GM12878 (cell line): ENCODE measurements at regions not wholly inside any gene's neighbourhood (a gene's known extent, or its start where the extent isn't known, plus 50 kb on each side); places are given as distances from the start of the nearest gene placed in this dataset.

ENCODE experiments used
- EP300 ChIP-seq, 2 experiments: fragments of 150-350 bp in 1 of 2; IDR thresholded peaks; 2 replicates each; pipeline ENCODE4 v1.6.1; 2011 to 2012; ENCODE audit warnings: low read depth in 2 of 2, low read length in 2 of 2, borderline replicate concordance in 1 of 2, improper control_type of control experiment in 1 of 2, inconsistent platforms in 1 of 2; ENCODE audit not compliant: control insufficient read depth in 1 of 2
- EZH2 ChIP-seq: IDR thresholded peaks from 2 replicates; pipeline ENCODE4 v1.6.1; 2012; ENCODE audit warnings: low read depth, mild to moderate bottlenecking, control low read depth, inconsistent platforms, low read length, borderline replicate concordance; ENCODE audit not compliant: control insufficient read depth
- NFIC ChIP-seq: IDR thresholded peaks from 2 replicates; pipeline ENCODE4 v1.6.1; 2012; ENCODE audit warnings: low read depth, mild to moderate bottlenecking, inconsistent platforms, low read length, moderate library complexity
- POLR2A ChIP-seq: IDR thresholded peaks from 2 replicates; pipeline ENCODE4 v1.6.1; 2011; ENCODE audit warnings: low read depth, mild to moderate bottlenecking, low read length
- RAD21 ChIP-seq: IDR thresholded peaks from 2 replicates; pipeline ENCODE4 v1.6.1; 2011; ENCODE audit warnings: mild to moderate bottlenecking, low read depth, low read length, moderate library complexity; ENCODE audit not compliant: insufficient read depth
- RAD51 ChIP-seq: fragments of 450-650 bp; IDR thresholded peaks from 2 replicates; pipeline ENCODE4 v1.6.1; 2016; ENCODE audit warnings: moderate library complexity, mild to moderate bottlenecking, inconsistent platforms
- TF ChIP-seq, protein P1 (sequence below), 3 experiments: IDR thresholded peaks in 2 of 3; conservative IDR thresholded peaks in 1 of 3; 2 replicates each; pipeline ENCODE4 v1.5.1; 2011; ENCODE audit warnings: low read depth in 3 of 3, low read length in 3 of 3, mild to moderate bottlenecking in 3 of 3, control low read depth in 2 of 3, moderate library complexity in 2 of 3, inconsistent platforms in 1 of 3, mixed read lengths in 1 of 3; ENCODE audit not compliant: control insufficient read depth in 2 of 3, insufficient read depth in 1 of 3; ENCODE audit errors: extremely low read depth in 1 of 3

DNA sequence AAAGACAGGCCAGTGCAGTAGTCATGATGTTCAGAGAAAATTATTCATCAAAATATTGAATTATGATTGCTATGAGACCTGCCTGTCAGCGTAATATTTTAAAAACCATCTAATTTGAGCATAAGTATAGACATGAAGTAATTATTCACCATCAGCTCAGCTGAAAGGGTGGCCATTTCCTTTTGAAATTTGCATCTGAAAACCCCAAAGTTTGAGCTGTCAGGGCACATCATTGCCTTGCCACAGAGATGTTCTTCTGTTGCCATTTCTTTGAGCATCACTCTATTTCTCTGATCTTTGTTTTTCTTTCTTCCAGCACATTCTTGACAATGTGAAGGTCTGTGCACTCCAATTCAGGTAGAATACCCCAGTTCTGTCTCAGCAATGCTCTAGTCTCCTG, 147.5 kb upstream of the RHOBTB1 start:
- TF ChIP-seq RAD21 (no peak), RAD51 (no peak), NFIC (no peak), EP300 (IDR thresholded peaks at IDR 0.05; ENCODE audit: borderline replicate concordance in 1 of 2, control insufficient read depth in 1 of 2, low read depth in 2 of 2, low read length in 2 of 2) (no peak), EZH2 (no peak), POLR2A (no peak)
- TF ChIP-seq, protein P1, sequence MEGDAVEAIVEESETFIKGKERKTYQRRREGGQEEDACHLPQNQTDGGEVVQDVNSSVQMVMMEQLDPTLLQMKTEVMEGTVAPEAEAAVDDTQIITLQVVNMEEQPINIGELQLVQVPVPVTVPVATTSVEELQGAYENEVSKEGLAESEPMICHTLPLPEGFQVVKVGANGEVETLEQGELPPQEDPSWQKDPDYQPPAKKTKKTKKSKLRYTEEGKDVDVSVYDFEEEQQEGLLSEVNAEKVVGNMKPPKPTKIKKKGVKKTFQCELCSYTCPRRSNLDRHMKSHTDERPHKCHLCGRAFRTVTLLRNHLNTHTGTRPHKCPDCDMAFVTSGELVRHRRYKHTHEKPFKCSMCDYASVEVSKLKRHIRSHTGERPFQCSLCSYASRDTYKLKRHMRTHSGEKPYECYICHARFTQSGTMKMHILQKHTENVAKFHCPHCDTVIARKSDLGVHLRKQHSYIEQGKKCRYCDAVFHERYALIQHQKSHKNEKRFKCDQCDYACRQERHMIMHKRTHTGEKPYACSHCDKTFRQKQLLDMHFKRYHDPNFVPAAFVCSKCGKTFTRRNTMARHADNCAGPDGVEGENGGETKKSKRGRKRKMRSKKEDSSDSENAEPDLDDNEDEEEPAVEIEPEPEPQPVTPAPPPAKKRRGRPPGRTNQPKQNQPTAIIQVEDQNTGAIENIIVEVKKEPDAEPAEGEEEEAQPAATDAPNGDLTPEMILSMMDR (IDR thresholded peaks at IDR 0.05 in 2 of 3, conservative IDR thresholded peaks at IDR 0.05 in 1 of 3; ENCODE audit: control insufficient read depth in 2 of 3, extremely low read depth in 1 of 3, insufficient read depth in 1 of 3, low read depth in 3 of 3, low read length in 3 of 3) = no peak
